Panc1 (cell line): ENCODE measurements at regions not wholly inside any gene's neighbourhood (a gene's known extent, or its start where the extent isn't known, plus 50 kb on each side); places are given as distances from the start of the nearest gene placed in this dataset.

Source experiments
- ATAC-seq: fragments of 200-7000 bp; cut with Tn5 transposase; 2 replicates; pipeline ENCODE4 v1.9.1; 2020; ENCODE audit warnings: mild to moderate bottlenecking, moderate library complexity
- BruUV-seq: library from RNA; stranded (reverse); fragments of 400-500 nt; replicated peaks from 2 replicates; lab custom pipeline; 2021; lab: Mats Ljungman, UMichigan
- CTCF ChIA-PET: fragments of 300-600 bp; sonication (Branson Sonifier 250); formaldehyde crosslinking; loops from one replicate; lab custom pipeline; 2022; ENCODE audit warnings: antibody characterized with exemption; lab: Charles Lee
- POLR2A ChIA-PET: fragments of 300-600 bp; sonication (Branson Sonifier 250); formaldehyde crosslinking; loops from one replicate; lab custom pipeline; 2022; ENCODE audit warnings: antibody characterized with exemption; lab: Charles Lee
- DNase-seq: peaks from one replicate; pipeline ENCODE4 v3.0.0-alpha.2; 2010; ENCODE audit warnings: low read depth, low spot score
- H3K27ac ChIP-seq: 2 replicates; pipeline ENCODE4 v1.5.1; 2011; ENCODE audit warnings: mild to moderate bottlenecking, low read length, inconsistent platforms
- H3K27me3 ChIP-seq: fragments of 200-500 bp; sonication (Bioruptor generic); 2 replicates; pipeline ENCODE4 v1.6.0; 2014; ENCODE audit warnings: low read length, inconsistent platforms; ENCODE audit not compliant: control insufficient read depth, insufficient read depth
- H3K36me3 ChIP-seq: fragments of 200-500 bp; sonication (Bioruptor generic); 2 replicates; pipeline ENCODE4 v1.5.1; 2014; ENCODE audit warnings: inconsistent platforms, mild to moderate bottlenecking, low read length, moderate library complexity; ENCODE audit not compliant: control insufficient read depth, insufficient read depth
- H3K4me1 ChIP-seq: 2 replicates; pipeline ENCODE4 v1.5.1; 2011; ENCODE audit warnings: inconsistent platforms, mild to moderate bottlenecking, low read length, moderate library complexity; ENCODE audit not compliant: control insufficient read depth, insufficient read depth
- H3K4me3 ChIP-seq, 2 experiments: 2 replicates each; pipeline ENCODE4 v1.5.1; 2011 to 2012; ENCODE audit warnings: low read depth in 2 of 2, low read length in 2 of 2, mild to moderate bottlenecking in 2 of 2, inconsistent platforms in 1 of 2, moderate library complexity in 1 of 2
- H3K9me3 ChIP-seq: fragments of 200-500 bp; sonication (Bioruptor generic); 2 replicates; pipeline ENCODE4 v1.5.1; 2014; ENCODE audit warnings: low read depth, mild to moderate bottlenecking, inconsistent platforms, low read length, moderate library complexity; ENCODE audit not compliant: control insufficient read depth, insufficient read depth
- POLR2AphosphoS5 ChIP-seq: IDR thresholded peaks from 2 replicates; pipeline ENCODE4 v1.6.1; 2012; ENCODE audit warnings: mild to moderate bottlenecking, low read depth, low read length, moderate library complexity
- SIN3A ChIP-seq: IDR thresholded peaks from 2 replicates; pipeline ENCODE4 v1.6.1; 2012; ENCODE audit warnings: low read depth, mild to moderate bottlenecking, low read length, moderate library complexity, borderline replicate concordance; ENCODE audit not compliant: insufficient read depth
- TCF7L2 ChIP-seq: IDR thresholded peaks from 2 replicates; pipeline ENCODE4 v1.6.1; 2011; ENCODE audit warnings: mild to moderate bottlenecking, low read depth, low read length, inconsistent platforms
- in situ Hi-C: cut with HindIII; loops from 2 replicates; pipeline ENCODE4 v1.10.0; 2016; ENCODE audit warnings: low sequenced_read_pairs, low pct_unique_long_range_greater_than_20kb
- intact Hi-C: fragments of 100-400 bp; cut with micrococcal nuclease; formaldehyde crosslinking; loops from one replicate; pipeline ENCODE4 v1.10.0; 2022; ENCODE audit not compliant: unreplicated experiment
- TF ChIP-seq, protein P1 (sequence below): fragments of 450-650 bp; IDR thresholded peaks from 2 replicates; pipeline ENCODE4 v1.5.1; 2017; ENCODE audit warnings: mild to moderate bottlenecking
- TF ChIP-seq, protein P2 (sequence below), 2 experiments: IDR thresholded peaks; 2 replicates each; pipeline ENCODE4 v1.6.1; 2011 to 2012; ENCODE audit warnings: low read depth in 2 of 2, control low read depth in 1 of 2, low read length in 1 of 2, mild to moderate bottlenecking in 1 of 2, moderate library complexity in 1 of 2; ENCODE audit not compliant: insufficient read depth in 1 of 2

DNA sequence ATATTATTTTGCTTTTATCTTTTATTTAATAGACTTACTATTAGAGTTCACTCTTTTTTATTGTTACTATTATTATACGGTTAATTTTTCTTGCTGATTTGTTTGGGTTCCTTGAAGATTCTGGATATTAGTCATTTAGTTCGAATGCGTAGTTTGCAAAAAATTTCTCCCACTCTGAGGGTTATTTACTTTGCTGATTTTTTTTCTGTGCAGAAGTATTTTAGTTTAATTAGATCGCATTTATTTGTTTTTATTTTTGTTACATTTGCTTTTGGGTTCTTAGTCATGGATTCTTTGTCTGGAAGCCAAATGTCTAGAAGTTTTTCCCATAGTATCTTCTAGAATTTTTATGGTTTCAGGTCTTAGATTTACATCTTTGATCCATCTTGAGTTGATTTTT, 585.2 kb downstream of the CPS1 start:
- ChIA-PET CTCF (no interaction called here), POLR2A (no interaction called here)
- Histone ChIP-seq H3K27me3 (no peaks in the 10 kb centered on the region), H3K27ac (no peak overlapping the region), H3K9me3 (no peaks in the 10 kb centered on the region; the same call in 1 of the 2 replicates), H3K4me1 (no peaks in the 10 kb centered on the region), H3K4me3 (no peak overlapping the region), H3K36me3 (no peaks in the 10 kb centered on the region)
- TF ChIP-seq POLR2AphosphoS5 (no peak), TCF7L2 (no peak), SIN3A (no peak)
- TF ChIP-seq, protein P1, sequence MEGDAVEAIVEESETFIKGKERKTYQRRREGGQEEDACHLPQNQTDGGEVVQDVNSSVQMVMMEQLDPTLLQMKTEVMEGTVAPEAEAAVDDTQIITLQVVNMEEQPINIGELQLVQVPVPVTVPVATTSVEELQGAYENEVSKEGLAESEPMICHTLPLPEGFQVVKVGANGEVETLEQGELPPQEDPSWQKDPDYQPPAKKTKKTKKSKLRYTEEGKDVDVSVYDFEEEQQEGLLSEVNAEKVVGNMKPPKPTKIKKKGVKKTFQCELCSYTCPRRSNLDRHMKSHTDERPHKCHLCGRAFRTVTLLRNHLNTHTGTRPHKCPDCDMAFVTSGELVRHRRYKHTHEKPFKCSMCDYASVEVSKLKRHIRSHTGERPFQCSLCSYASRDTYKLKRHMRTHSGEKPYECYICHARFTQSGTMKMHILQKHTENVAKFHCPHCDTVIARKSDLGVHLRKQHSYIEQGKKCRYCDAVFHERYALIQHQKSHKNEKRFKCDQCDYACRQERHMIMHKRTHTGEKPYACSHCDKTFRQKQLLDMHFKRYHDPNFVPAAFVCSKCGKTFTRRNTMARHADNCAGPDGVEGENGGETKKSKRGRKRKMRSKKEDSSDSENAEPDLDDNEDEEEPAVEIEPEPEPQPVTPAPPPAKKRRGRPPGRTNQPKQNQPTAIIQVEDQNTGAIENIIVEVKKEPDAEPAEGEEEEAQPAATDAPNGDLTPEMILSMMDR = no peak
- TF ChIP-seq, protein P2, sequence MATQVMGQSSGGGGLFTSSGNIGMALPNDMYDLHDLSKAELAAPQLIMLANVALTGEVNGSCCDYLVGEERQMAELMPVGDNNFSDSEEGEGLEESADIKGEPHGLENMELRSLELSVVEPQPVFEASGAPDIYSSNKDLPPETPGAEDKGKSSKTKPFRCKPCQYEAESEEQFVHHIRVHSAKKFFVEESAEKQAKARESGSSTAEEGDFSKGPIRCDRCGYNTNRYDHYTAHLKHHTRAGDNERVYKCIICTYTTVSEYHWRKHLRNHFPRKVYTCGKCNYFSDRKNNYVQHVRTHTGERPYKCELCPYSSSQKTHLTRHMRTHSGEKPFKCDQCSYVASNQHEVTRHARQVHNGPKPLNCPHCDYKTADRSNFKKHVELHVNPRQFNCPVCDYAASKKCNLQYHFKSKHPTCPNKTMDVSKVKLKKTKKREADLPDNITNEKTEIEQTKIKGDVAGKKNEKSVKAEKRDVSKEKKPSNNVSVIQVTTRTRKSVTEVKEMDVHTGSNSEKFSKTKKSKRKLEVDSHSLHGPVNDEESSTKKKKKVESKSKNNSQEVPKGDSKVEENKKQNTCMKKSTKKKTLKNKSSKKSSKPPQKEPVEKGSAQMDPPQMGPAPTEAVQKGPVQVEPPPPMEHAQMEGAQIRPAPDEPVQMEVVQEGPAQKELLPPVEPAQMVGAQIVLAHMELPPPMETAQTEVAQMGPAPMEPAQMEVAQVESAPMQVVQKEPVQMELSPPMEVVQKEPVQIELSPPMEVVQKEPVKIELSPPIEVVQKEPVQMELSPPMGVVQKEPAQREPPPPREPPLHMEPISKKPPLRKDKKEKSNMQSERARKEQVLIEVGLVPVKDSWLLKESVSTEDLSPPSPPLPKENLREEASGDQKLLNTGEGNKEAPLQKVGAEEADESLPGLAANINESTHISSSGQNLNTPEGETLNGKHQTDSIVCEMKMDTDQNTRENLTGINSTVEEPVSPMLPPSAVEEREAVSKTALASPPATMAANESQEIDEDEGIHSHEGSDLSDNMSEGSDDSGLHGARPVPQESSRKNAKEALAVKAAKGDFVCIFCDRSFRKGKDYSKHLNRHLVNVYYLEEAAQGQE (IDR thresholded peaks at IDR 0.05; ENCODE audit: insufficient read depth in 1 of 2, low read depth in 2 of 2, low read length in 1 of 2) = no peak
- BruUV-seq = no TSS peak
- in situ Hi-C loops (no loop called here), intact Hi-C loops (no loop called here)
- DNase-seq (no peak), ATAC-seq (no peak)

DNA sequence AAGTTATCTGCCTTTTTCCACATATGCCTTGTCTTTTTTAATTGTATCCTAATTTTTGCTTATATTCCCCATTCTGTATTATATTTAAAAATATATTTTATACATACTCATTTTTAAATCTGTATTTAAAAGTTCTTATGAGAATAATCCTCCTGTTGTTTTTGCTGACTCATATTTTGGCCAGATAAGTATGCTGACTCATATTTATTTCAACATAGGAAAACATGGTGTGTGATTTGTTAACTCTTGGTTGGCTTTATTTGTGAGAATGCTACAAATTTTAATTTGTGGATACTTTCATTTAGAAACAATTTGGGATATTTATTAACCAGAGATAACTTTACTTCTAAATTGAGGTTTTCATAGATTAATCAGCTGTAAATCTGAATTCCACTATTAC, 587.7 kb downstream of the CPS1 start:
- in situ Hi-C loops (no loop called here), intact Hi-C loops (no loop called here)
- ChIA-PET POLR2A (no interaction called here), CTCF (no interaction called here)
- Histone ChIP-seq H3K4me1 (no peaks in the 10 kb centered on the region), H3K27ac (no peak overlapping the region), H3K36me3 (no peaks in the 10 kb centered on the region), H3K9me3 (no peaks in the 10 kb centered on the region; the same call in 1 of the 2 replicates), H3K27me3 (no peaks in the 10 kb centered on the region), H3K4me3 (no peak overlapping the region)
- DNase-seq = no peak
- BruUV-seq = no TSS peak
- TF ChIP-seq SIN3A (no peak), POLR2AphosphoS5 (no peak), TCF7L2 (no peak)
- TF ChIP-seq, protein P1 = no peak
- ATAC-seq = no peak
